T-cell (primary cell): ENCODE measurements at regions not wholly inside any gene's neighbourhood (a gene's known extent, or its start where the extent isn't known, plus 50 kb on each side); places are given as distances from the start of the nearest gene placed in this dataset.

Experiments
- ATAC-seq, 4 experiments: fragments of 200-7000 bp in 3 of 4; fragments of 150-1000 bp in 1 of 4; cut with Tn5 transposase; replicated peaks in 1 of 4; 1 replicate in 3 of 4; 2 replicates in 1 of 4; pipeline ENCODE4 v1.10.0; 2021; ENCODE audit warnings: moderate library complexity in 3 of 4, mild to moderate bottlenecking in 2 of 4, moderate number of reproducible peaks in 1 of 4
- CTCF ChIA-PET, 2 donors: fragments of 300-600 bp; sonication (Branson Sonifier 250); formaldehyde crosslinking; loops; one replicate each; lab custom pipeline; 2022; ENCODE audit warnings: antibody characterized with exemption in 2 of 2; lab: Charles Lee
- POLR2A ChIA-PET, 2 donors: fragments of 300-600 bp; sonication (Branson Sonifier 250); formaldehyde crosslinking; loops; one replicate each; lab custom pipeline; 2022; ENCODE audit warnings: antibody characterized with exemption in 2 of 2; lab: Charles Lee
- DNase-seq, 35 experiments: peaks; one replicate each; pipeline versions ENCODE4 v3.0.0 to v3.0.0-alpha.2; 2013 to 2023
- H3K27ac ChIP-seq: one replicate; pipeline ENCODE4 v1.5.1; 2013; ENCODE audit warnings: low read length
- H3K27me3 ChIP-seq, 2 experiments: replicated peaks in 1 of 2; 1 replicate in 1 of 2; 2 replicates in 1 of 2; pipeline versions ENCODE4 v1.6.1 to v1.7.0; 2013; ENCODE audit warnings: low read length in 1 of 2, mixed read lengths in 1 of 2; ENCODE audit not compliant: control insufficient read depth in 2 of 2, insufficient read depth in 2 of 2; ENCODE audit errors: extremely low read depth in 1 of 2
- H3K36me3 ChIP-seq, 2 donors: 1 replicate in 1 of 2; 2 replicates in 1 of 2; pipeline versions ENCODE4 v1.6.1 to v1.7.0; 2013; ENCODE audit warnings: low read length in 1 of 2; ENCODE audit not compliant: control insufficient read depth in 2 of 2, insufficient read depth in 1 of 2; ENCODE audit errors: extremely low read depth in 1 of 2
- H3K4me1 ChIP-seq, 2 experiments: 1 replicate in 1 of 2; 2 replicates in 1 of 2; pipeline versions ENCODE4 v1.6.1 to v1.7.0; 2013; ENCODE audit warnings: low read length in 2 of 2, mixed read lengths in 1 of 2; ENCODE audit not compliant: insufficient read depth in 2 of 2, control insufficient read depth in 1 of 2; ENCODE audit errors: extremely low read depth in 1 of 2
- H3K4me3 ChIP-seq, 2 donors: 1 replicate in 1 of 2; 2 replicates in 1 of 2; pipeline versions ENCODE4 v1.5.1 to v1.7.0; 2013; ENCODE audit warnings: mild to moderate bottlenecking in 2 of 2, low read length in 1 of 2, moderate library complexity in 1 of 2; ENCODE audit not compliant: control insufficient read depth in 1 of 2; ENCODE audit errors: extremely low read depth in 1 of 2
- H3K9me3 ChIP-seq: 2 replicates; pipeline ENCODE4 v1.7.0; 2013
- H3K27ac Mint-ChIP-seq, 2 donors: one replicate each; pipeline ENCODE4 v1.8.0; 2020 to 2021; ENCODE audit warnings: mild to moderate bottlenecking in 2 of 2, mixed read lengths in 2 of 2
- H3K27me3 Mint-ChIP-seq, 2 donors: one replicate each; pipeline ENCODE4 v1.8.0; 2021 to 2022; ENCODE audit warnings: mixed read lengths in 2 of 2
- H3K36me3 Mint-ChIP-seq: one replicate; pipeline ENCODE4 v1.8.0; 2021; ENCODE audit warnings: mixed read lengths
- H3K4me1 Mint-ChIP-seq, 3 donors: one replicate each; pipeline ENCODE4 v1.8.0; 2020 to 2022; ENCODE audit warnings: mixed read lengths in 3 of 3, mild to moderate bottlenecking in 1 of 3
- H3K4me3 Mint-ChIP-seq, 3 donors: one replicate each; pipeline ENCODE4 v1.8.0; 2020 to 2022; ENCODE audit warnings: mild to moderate bottlenecking in 3 of 3, mixed read lengths in 3 of 3, moderate library complexity in 3 of 3
- H3K9me3 Mint-ChIP-seq, 3 donors: one replicate each; pipeline ENCODE4 v1.8.0; 2020 to 2022; ENCODE audit warnings: mixed read lengths in 3 of 3
- WGBS: methylation state at CpG from one replicate; pipeline ENCODE4 v1.1.5; 2013; ENCODE audit warnings: missing lambda C conversion rate; ENCODE audit not compliant: insufficient coverage; 5-methylcytosine and 5-hydroxymethylcytosine counted together

DNA sequence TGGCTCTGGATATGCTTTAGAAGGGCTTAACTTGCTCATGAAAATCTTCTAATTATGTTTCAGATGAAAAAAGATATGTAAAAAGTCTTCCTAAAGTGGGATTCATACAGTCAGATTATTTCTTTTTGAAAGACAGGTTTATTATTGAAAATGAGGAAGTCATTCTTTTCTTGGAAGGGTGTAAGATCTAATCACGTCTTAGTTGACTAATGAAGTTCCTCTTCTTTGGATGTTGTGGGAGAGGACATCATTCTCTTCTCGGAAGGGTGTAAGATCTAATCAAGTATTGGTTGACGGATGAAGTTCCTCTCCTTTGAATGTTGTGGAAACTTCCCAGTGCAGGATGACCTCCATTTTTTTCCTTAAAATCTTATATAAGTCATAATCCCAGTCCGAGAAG is 74.9 kb downstream of the ALG10 start:
- Histone ChIP-seq H3K36me3 (no peaks in the 10 kb centered on the region), H3K4me3 (no peak overlapping the region), H3K9me3 (no peaks in the 10 kb centered on the region), H3K27ac (no peak overlapping the region), H3K27me3 (no peaks in the 10 kb centered on the region), H3K4me1 (no peaks in the 10 kb centered on the region)
- Mint-ChIP-seq H3K27ac (no peak overlapping the region), H3K9me3 (no peaks in the 10 kb centered on the region), H3K4me3 (no peak overlapping the region), H3K36me3 (no peaks in the 10 kb centered on the region), H3K27me3 (peaks cover 6 to 7% of the 10 kb centered on the region in 2 donors), H3K4me1 (no peaks in the 10 kb centered on the region)
- ATAC-seq (no peak), DNase-seq (no peak)
- ChIA-PET CTCF (interaction anchor here in 1 of 2 donors (0.8 kb wide), 1 partner anchor 1335 kb away, joined by 4 read pairs; no protein-coding TSS in a partner anchor), POLR2A (no interaction called here)
- no CpG with 5 or more reads among the region's 4 CpGs for WGBS

GRCh38 chr12:34105392-34105933 is 83.2 kb downstream of the ALG10 start:
- ATAC-seq: no peak

DNA sequence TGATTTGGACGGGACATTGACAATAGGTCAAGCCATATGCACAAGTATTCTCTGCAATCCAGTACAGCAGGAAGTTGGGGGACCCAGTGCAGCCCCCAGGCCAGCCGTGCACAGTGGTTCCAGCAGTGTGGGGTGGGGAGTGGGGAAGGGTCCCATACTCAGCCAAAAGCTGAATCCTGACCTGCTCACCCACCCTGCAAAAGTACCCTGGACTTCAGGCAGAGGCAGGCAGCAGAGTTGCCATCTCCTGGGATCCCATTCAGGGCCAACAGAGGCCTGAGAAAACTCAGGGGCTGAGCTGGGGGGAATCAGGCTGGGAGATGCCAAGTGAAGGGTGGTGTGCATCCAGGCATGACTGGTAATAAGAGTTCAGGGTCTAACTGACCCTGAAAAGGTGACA is 83.9 kb downstream of the ALG10 start:
- POLR2A ChIA-PET: no interaction called here
- H3K27me3 Mint-ChIP-seq: peaks cover 20 to 40% of the 10 kb centered on the region in 2 donors
- peaks cover 2 to 46% of the 10 kb centered on the region in 2 experiments for H3K27me3 ChIP-seq
- no peak overlapping the region for H3K4me3 ChIP-seq
- DNase-seq (no peak), ATAC-seq (no peak)
- no peaks in the 10 kb centered on the region for H3K9me3 Mint-ChIP-seq
- no peaks in the 10 kb centered on the region for H3K36me3 Mint-ChIP-seq
- WGBS: 80% methylated on average over 1 of the region's 2 CpGs
- H3K27ac Mint-ChIP-seq: no peak overlapping the region
- H3K4me1 Mint-ChIP-seq: no peaks in the 10 kb centered on the region
- H3K4me1 ChIP-seq: no peaks in the 10 kb centered on the region
- H3K36me3 ChIP-seq: no peaks in the 10 kb centered on the region
- H3K4me3 Mint-ChIP-seq: no peak overlapping the region
- CTCF ChIA-PET: no interaction called here
- no peaks in the 10 kb centered on the region for H3K9me3 ChIP-seq
- H3K27ac ChIP-seq: no peak overlapping the region

More at GRCh38 chr12:34105392-34105933, 83.2 kb downstream of the ALG10 start:
- Histone ChIP-seq H3K4me1 (no peaks in the 10 kb centered on the region), H3K9me3 (no peaks in the 10 kb centered on the region), H3K27ac (no peak overlapping the region), H3K27me3 (peaks cover 2 to 46% of the 10 kb centered on the region in 2 experiments), H3K4me3 (no peak overlapping the region), H3K36me3 (no peaks in the 10 kb centered on the region)
- no peaks in the 10 kb centered on the region for H3K4me1 Mint-ChIP-seq
- H3K4me3 Mint-ChIP-seq: no peak overlapping the region
- peaks cover 20 to 40% of the 10 kb centered on the region in 2 donors for H3K27me3 Mint-ChIP-seq
- ChIA-PET POLR2A (no interaction called here), CTCF (interaction anchor here in 1 of 2 donors (0.6 kb wide), 1 partner anchor 1135 kb away, joined by 3 read pairs; no protein-coding TSS in a partner anchor)
- 87% methylated on average over 5 of the region's 7 CpGs for WGBS
- no peaks in the 10 kb centered on the region for H3K36me3 Mint-ChIP-seq
- no peak for DNase-seq
- no peaks in the 10 kb centered on the region for H3K9me3 Mint-ChIP-seq
- H3K27ac Mint-ChIP-seq: no peak overlapping the region

DNA sequence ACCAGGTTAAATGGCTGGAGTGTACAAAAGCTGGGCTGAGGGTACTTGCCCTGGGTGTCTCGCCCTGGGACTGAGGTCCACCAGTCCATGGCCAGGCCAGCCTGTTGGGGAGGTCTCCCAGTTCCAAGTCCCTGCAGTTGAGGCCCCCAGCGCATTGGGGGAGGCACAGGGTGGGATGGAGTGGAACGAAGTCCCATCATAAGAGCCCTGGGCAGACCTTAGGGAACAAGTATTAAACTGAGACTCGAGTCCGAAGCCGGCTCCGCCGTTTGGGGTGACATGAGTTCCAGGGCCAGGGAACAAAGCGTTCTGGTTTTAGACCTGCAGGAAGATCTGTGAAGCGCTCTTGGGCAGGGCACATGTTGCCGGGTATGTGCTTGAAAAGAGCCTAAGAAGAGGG is 84.7 kb downstream of the ALG10 start:
- no peaks in the 10 kb centered on the region for H3K9me3 ChIP-seq
- H3K27me3 ChIP-seq: peaks cover 2 to 46% of the 10 kb centered on the region in 2 experiments
- DNase-seq (no peak), ATAC-seq (no peak)
- no peaks in the 10 kb centered on the region for H3K36me3 Mint-ChIP-seq
- H3K27ac ChIP-seq: no peak overlapping the region
- H3K27ac Mint-ChIP-seq: no peak overlapping the region
- no peak overlapping the region for H3K4me3 Mint-ChIP-seq
- no peaks in the 10 kb centered on the region for H3K9me3 Mint-ChIP-seq
- POLR2A ChIA-PET: no interaction called here
- no peaks in the 10 kb centered on the region for H3K36me3 ChIP-seq
- no peaks in the 10 kb centered on the region for H3K4me1 ChIP-seq
- no peak overlapping the region for H3K4me3 ChIP-seq
- CTCF ChIA-PET: no interaction called here
- WGBS: 85% methylated on average over 11 of the region's 11 CpGs
- peaks cover 20 to 40% of the 10 kb centered on the region in 2 donors for H3K27me3 Mint-ChIP-seq
- H3K4me1 Mint-ChIP-seq: no peaks in the 10 kb centered on the region

DNA sequence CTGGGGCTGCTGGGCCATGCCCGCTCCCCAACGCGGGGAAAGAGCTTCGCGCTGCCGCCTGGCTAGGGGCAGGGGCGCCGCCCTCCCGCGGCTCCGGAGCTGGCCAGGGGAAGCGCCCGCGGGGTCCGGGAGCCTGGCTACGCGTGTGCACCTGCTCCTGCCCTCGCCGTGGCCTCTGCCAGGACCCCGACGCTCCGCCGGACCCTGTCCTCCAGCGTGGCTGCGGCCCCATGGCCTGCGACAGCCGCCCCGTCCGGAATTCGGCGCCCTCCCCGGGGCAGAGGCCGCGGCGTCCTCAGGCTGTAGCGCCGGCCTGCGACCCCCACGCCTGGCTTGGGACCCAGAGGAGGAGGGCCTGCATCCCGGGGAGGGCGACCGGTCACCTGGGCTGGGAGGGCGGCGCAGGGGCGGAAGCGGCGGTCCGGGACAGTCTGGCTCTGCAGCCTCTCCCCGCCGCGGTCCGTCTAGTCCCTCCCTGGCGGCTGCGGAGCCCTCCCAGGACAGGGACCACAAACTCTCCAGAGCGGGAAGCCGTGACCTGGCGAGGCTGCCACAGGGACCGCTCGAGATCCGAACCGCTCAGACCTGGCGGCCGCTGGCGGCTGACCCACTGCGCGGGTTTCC is 85.6 kb downstream of the ALG10 start:
- no peak overlapping the region for H3K27ac Mint-ChIP-seq
- POLR2A ChIA-PET: no interaction called here
- DNase-seq (no peak), ATAC-seq (no peak)
- H3K36me3 Mint-ChIP-seq: no peaks in the 10 kb centered on the region
- peaks cover 14 to 36% of the 10 kb centered on the region in 2 donors for H3K27me3 Mint-ChIP-seq
- H3K9me3 Mint-ChIP-seq: no peaks in the 10 kb centered on the region
- no peaks in the 10 kb centered on the region for H3K4me1 ChIP-seq
- WGBS: 19% methylated on average over 66 of the region's 66 CpGs
- H3K4me3 Mint-ChIP-seq: no peak overlapping the region
- peaks cover 2 to 46% of the 10 kb centered on the region in 2 experiments for H3K27me3 ChIP-seq
- no peaks in the 10 kb centered on the region for H3K36me3 ChIP-seq
- CTCF ChIA-PET: no interaction called here
- no peak overlapping the region for H3K27ac ChIP-seq
- H3K9me3 ChIP-seq: no peaks in the 10 kb centered on the region
- H3K4me1 Mint-ChIP-seq: no peaks in the 10 kb centered on the region
- H3K4me3 ChIP-seq: no peak overlapping the region

- peaks cover 2 to 46% of the 10 kb centered on the region in 2 experiments for H3K27me3 ChIP-seq
- WGBS: 42% methylated on average over 22 of the region's 24 CpGs
- H3K4me1 Mint-ChIP-seq: no peaks in the 10 kb centered on the region
- peaks cover 13 to 36% of the 10 kb centered on the region in 2 donors for H3K27me3 Mint-ChIP-seq
- no peaks in the 10 kb centered on the region for H3K36me3 ChIP-seq
- ATAC-seq: no peak
- H3K9me3 ChIP-seq: no peaks in the 10 kb centered on the region
- CTCF ChIA-PET: no interaction called here
- H3K27ac ChIP-seq: no peak overlapping the region
- no peaks in the 10 kb centered on the region for H3K36me3 Mint-ChIP-seq
- no peaks in the 10 kb centered on the region for H3K4me1 ChIP-seq
- DNase-seq: no peak
- POLR2A ChIA-PET: no interaction called here
- no peak overlapping the region for H3K4me3 Mint-ChIP-seq
- H3K4me3 ChIP-seq: no peak overlapping the region
- no peaks in the 10 kb centered on the region for H3K9me3 Mint-ChIP-seq
- H3K27ac Mint-ChIP-seq: no peak overlapping the region
Observed at GRCh38 chr12:34108405-34108803, 86.1 kb downstream of the ALG10 start.
